M059J (cell line): ENCODE measurements at regions not wholly inside any gene's neighbourhood (a gene's known extent, or its start where the extent isn't known, plus 50 kb on each side); places are given as distances from the start of the nearest gene placed in this dataset.

Experiments used
- DNase-seq: peaks from one replicate; pipeline ENCODE4 v3.0.0-alpha.2; 2012; ENCODE audit warnings: low read depth

GRCh38 chr11:39144351-39145130 lies 2314.9 kb downstream of the LRRC4C start:
- DNase-seq: no peak

- no peak for DNase-seq
These were observed 2319.9 kb downstream of the LRRC4C start for GRCh38 chr11:39139581-39139980.

GRCh38 chr11:39120890-39121289 lies 2338.6 kb downstream of the LRRC4C start:
- DNase-seq: no peak

DNA sequence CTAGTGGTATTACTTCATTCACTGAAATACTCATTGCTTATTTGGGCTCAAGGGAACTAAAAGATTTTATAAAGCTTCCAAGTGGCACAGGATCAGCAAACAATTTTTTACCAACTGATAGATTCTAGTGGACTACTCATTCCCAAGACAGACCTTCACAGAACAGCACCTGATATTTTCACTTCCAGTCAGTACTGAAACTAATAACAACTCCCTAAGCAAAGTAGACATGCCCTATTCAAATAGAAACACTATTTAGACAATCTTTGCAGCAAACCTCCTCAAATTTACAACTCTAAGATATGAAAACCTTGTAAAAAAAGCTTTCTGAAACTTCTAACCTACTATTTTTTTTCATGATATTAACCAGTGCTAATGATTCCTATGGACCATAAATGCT lies 2345.8 kb downstream of the LRRC4C start:
- DNase-seq: no peak

DNA sequence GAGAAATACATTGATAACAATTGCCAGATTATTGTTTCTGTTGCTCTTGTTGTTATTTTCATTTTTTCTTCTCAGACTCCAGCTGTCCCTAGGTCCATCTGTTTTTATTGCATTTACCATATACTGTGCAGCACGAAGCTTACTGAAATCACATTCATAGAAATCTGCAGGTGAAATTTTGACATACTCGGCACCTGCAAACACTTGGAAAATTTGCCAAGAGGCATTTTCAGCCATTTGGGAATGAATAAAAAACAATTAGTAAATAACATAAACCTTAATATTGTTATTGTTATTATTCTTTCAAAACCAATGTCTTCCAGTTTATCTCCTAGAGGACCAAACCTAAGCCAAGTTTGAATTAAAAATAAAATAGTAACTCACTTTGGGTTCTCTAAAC lies 2357.2 kb downstream of the LRRC4C start:
- no peak for DNase-seq

- no peak for DNase-seq
These were observed 2381.0 kb downstream of the LRRC4C start for GRCh38 chr11:39078465-39078864.

GRCh38 chr11:39037611-39038010 lies 2421.8 kb downstream of the LRRC4C start:
- DNase-seq: no peak

DNA sequence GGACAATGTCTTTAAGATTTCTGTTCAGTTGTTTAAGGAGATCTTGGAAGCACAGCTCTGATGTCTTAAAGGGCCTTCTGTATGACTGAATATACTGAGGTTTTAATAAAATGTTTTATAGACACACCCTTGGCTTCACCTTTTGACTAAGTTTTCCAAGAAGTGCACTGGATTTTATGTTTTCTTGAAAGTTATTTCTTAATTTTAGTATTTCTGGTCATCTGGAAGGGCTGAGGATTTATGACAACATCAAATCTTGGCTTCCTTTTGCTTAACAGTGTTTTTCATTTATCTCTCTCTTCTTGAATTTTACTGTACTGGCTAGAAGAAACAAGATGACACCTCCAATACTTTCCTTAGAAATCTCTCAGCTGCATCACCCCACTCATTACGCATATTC lies 2423.4 kb downstream of the LRRC4C start:
- DNase-seq: no peak

- no peak for DNase-seq
These were observed 2423.5 kb upstream of the RAG2 start for GRCh38 chr11:39021539-39021938.

DNA sequence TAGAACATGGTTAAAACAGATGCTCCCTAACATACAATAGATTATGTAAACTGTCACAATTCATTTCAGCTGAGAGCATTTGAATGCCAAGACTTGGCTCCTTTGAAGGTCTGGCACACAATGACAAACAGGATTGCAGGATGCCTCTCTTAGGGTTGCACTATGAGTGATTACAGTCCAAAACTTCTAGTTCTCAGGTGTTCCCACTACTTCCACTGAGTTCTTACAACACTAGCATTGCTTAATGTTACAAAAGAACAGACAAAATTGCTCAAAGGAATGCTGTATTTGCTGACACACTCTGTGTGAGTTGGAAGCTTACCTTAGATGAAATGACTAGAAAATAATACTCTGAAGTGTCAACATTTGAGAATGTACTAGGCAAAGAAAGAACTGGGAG lies 2413.8 kb upstream of the RAG2 start:
- no peak for DNase-seq

DNA sequence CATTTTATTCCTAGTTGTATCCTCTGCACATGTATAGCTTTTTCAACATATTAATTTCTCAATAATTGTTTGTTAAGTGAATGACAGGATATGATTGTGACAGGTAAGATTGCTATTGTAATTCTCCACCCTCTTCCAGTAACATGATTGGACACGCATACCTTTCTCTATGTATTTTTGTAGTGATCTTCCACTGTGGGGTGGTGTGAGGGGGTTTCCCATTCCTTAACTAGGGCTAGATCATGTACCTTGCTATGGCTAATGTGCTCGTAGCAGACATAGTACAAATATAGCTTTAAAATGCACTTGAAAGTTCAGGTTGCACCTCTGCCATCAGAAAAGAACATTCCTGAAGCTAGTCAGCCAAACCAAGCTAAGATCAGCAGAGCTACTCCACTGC lies 2392.8 kb upstream of the RAG2 start:
- DNase-seq: no peak

DNA sequence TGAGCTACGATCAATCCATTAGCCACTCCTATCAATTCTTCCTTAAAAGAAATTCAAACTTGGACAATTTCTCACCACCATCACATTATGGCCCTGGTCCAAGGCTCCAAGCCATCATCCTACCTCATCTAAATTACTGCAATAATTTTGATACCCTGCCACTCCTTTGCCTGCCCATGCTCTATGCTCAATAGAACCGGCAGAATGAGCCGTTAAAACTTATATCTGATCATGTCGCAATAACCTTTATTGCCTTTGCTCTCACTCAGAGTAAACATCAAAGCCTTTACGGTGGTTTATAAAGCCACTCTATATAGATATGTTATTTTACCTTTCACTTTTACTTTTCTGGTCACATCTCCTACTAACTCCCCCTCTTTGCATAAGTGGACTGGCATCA lies 2392.1 kb upstream of the RAG2 start:
- no peak for DNase-seq

- no peak for DNase-seq
These were observed 2390.9 kb upstream of the RAG2 start for GRCh38 chr11:38988908-38989307.

DNA sequence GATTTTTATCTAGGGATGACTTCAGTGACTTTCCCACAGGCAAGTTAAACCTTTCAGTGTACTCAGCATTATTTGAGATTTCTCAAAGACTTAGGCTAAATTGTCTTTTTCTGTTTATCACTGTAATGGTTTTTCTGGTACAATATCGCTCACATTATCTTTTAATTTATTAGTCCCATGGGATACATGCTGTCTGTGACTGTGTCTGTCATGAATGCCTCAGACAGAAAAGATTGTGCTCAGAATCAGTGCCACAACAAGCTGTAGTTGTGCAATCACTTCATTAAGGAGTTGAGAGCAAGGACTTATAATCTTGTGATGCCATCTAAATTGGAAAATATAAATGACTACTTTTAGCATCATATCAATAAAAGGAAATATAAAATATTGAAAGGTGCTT lies 2374.2 kb upstream of the RAG2 start:
- DNase-seq: no peak

GRCh38 chr11:38971141-38971540 lies 2373.1 kb upstream of the RAG2 start:
- peak; percentile 74 for DNase-seq

DNA sequence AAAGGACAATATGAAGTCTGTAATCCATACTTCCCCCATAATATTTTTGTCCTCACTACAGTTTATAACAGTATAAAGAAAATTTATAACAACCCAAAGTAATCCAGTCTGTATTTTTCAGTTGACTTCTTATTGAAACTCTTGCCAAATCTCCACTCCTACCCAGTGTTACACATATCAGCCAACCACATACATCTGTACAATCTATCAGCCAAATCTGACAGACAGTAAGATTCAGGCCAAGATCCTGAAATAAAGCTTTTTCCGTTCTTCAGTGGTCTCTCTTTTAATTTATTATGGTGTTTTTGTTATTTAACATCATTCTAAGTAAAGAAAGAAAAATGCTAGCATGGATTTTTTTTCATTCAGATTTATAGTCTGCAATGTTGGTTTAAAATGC lies 2370.9 kb upstream of the RAG2 start:
- no peak for DNase-seq

- no peak for DNase-seq
These were observed 2354.7 kb upstream of the RAG2 start for GRCh38 chr11:38952698-38953097.

GRCh38 chr11:38950867-38951266 lies 2352.8 kb upstream of the RAG2 start:
- DNase-seq: no peak

DNA sequence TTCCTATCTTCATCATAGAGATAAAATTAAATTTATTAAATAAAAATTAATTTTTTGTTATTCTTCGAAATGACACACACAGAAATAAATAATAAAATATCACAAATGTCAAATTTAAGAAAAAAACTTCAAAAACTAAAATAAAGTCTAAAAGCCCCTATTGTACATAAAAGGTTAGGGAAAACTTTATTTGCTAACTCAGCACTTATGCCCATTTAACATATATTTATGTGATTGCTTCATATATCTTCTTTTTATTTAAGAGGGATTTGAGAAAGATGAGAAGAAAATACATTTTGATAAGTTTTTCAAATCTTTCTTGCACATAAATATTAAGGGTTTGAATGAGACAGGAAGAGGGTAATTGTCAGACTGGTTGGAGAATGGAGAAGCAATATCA lies 2350.4 kb upstream of the RAG2 start:
- DNase-seq: no peak

GRCh38 chr11:38937709-38938108 lies 2339.7 kb upstream of the RAG2 start:
- DNase-seq: peak; percentile 26

DNA sequence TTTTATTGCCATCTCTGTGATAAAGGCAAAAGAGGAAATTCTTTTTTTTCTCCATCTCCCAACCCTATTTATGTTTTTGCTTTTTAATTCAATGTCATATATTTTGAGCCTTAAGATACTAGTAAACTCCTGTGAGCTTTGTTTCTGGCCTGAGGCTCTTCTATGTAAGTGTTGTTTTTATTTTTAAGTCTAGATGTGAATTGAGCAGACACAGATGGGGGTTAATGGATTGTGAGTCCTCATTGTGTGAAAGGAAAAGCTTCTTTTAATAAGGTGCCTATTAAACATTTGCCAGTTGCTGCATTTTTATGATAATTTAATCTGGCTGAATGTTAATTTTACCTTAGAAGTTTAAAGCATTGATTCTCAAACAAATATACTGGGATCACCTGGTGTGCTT lies 2337.9 kb upstream of the RAG2 start:
- no peak for DNase-seq

DNA sequence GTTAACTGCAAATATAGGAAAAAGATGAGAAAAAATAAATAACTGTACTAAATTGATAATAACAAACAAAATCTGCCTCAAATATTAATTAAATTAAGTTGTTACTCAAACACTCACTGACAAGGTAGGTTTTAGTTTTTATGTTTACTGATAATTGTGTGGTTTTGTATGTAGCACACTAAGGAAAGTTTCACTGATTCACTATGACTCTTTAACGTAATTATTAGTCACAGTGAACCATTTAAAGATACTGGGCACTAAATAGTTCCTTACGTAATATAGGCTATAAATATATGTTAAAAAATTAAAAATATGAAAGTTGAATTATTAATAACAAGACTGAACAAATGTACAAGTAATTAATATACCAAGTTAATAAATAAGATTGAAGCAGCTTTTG lies 2330.0 kb upstream of the RAG2 start:
- no peak for DNase-seq

GRCh38 chr11:38924644-38925043 lies 2326.6 kb upstream of the RAG2 start:
- DNase-seq: no peak

GRCh38 chr11:38900211-38900610 lies 2302.2 kb upstream of the RAG2 start:
- no peak for DNase-seq
